ENCODE measurements at regions not wholly inside any gene's neighbourhood (a gene's known extent, or its start where the extent isn't known, plus 50 kb on each side); places are given as distances from the start of the nearest gene placed in this dataset.

- no peak for TF ChIP-seq EGR1 (IDR thresholded peaks at IDR 0.05)
- no peak for TF ChIP-seq TEAD4 (IDR thresholded peaks at IDR 0.05)
- no peak for TF ChIP-seq MAX (IDR thresholded peaks at IDR 0.05)
- no peak for TF ChIP-seq TAF1 (IDR thresholded peaks at IDR 0.05; ENCODE audit: low read depth)
- TF ChIP-seq FOXM1 (IDR thresholded peaks at IDR 0.05; ENCODE audit: borderline replicate concordance, low read depth): no peak
- TF ChIP-seq CREB1 (IDR thresholded peaks at IDR 0.05; ENCODE audit: low read depth): no peak
These were observed 434.6 kb upstream of the GNPDA2 start for GRCh38 chr4:45160951-45161350.

Data from Ishikawa (cell line).